Femur (tissue), 1 donor: ENCODE measurements at regions not wholly inside any gene's neighbourhood (a gene's known extent, or its start where the extent isn't known, plus 50 kb on each side); places are given as distances from the start of the nearest gene placed in this dataset.
A peak's percentile ranks its signal among the peaks of the same experiment; 100 is the strongest.
"Not testable (repeated sequence)": the region's sequence is repeated elsewhere in the genome, so short reads cannot be mapped to it uniquely, and the experiment has no call there.

Source experiments
- DNase-seq: peaks from one replicate; pipeline ENCODE4 v3.0.0-alpha.2; 2017

- no peak for DNase-seq
Observed at GRCh38 chr14:39617537-39617936, 185.3 kb upstream of the FBXO33 start.

- no peak for DNase-seq
Observed at GRCh38 chr14:39615352-39615751, 183.1 kb upstream of the FBXO33 start.

GRCh38 chr14:39614297-39614923, 182.2 kb upstream of the FBXO33 start:
- no peak for DNase-seq

- no peak for DNase-seq
Observed at GRCh38 chr14:39609119-39609518, 176.9 kb upstream of the FBXO33 start.

- DNase-seq: no peak
Observed at GRCh38 chr14:39607978-39608377, 175.7 kb upstream of the FBXO33 start.

GRCh38 chr14:39603942-39604341, 171.7 kb upstream of the FBXO33 start:
- no peak for DNase-seq

GRCh38 chr14:39593377-39593776, 161.1 kb upstream of the FBXO33 start:
- DNase-seq: no peak

- peak; percentile 36 for DNase-seq
Observed at GRCh38 chr14:39592116-39592789, 160.0 kb upstream of the FBXO33 start.

- not testable (repeated sequence) for DNase-seq
Observed at GRCh38 chr14:39589882-39590281, 157.6 kb upstream of the FBXO33 start.

GRCh38 chr14:39582028-39582654, 149.9 kb upstream of the FBXO33 start:
- no peak for DNase-seq

- DNase-seq: no peak
Observed at GRCh38 chr14:39581474-39581873, 149.2 kb upstream of the FBXO33 start.

GRCh38 chr14:39580696-39581095, 148.5 kb upstream of the FBXO33 start:
- DNase-seq: no peak

GRCh38 chr14:39576736-39577135, 144.5 kb upstream of the FBXO33 start:
- no peak for DNase-seq

- DNase-seq: no peak
Observed at GRCh38 chr14:39576258-39576657, 144.0 kb upstream of the FBXO33 start.

GRCh38 chr14:39568809-39569538, 136.7 kb upstream of the FBXO33 start:
- no peak for DNase-seq

- no peak for DNase-seq
Observed at GRCh38 chr14:39566795-39567194, 134.6 kb upstream of the FBXO33 start.

- DNase-seq: no peak
Observed at GRCh38 chr14:39563361-39563760, 131.1 kb upstream of the FBXO33 start.

GRCh38 chr14:39562175-39562574, 129.9 kb upstream of the FBXO33 start:
- DNase-seq: no peak

GRCh38 chr14:39558525-39558924, 126.3 kb upstream of the FBXO33 start:
- no peak for DNase-seq

- DNase-seq: no peak
Observed at GRCh38 chr14:39555749-39556148, 123.5 kb upstream of the FBXO33 start.

- DNase-seq: no peak
Observed at GRCh38 chr14:39554576-39554975, 122.3 kb upstream of the FBXO33 start.

GRCh38 chr14:39548358-39548757, 116.1 kb upstream of the FBXO33 start:
- DNase-seq: no peak

GRCh38 chr14:39547845-39548244, 115.6 kb upstream of the FBXO33 start:
- no peak for DNase-seq

GRCh38 chr14:39505812-39506211, 73.6 kb upstream of the FBXO33 start:
- DNase-seq: no peak
